Neural progenitor cell (in vitro differentiated cells): ENCODE measurements at regions not wholly inside any gene's neighbourhood (a gene's known extent, or its start where the extent isn't known, plus 50 kb on each side); places are given as distances from the start of the nearest gene placed in this dataset.

ENCODE experiments used
- DNase-seq: peaks from one replicate; pipeline ENCODE4 v3.0.0-alpha.2; 2016; ENCODE audit warnings: low spot score
- H2AFZ ChIP-seq: fragments of 200-600 bp; sonication (generic); replicated peaks from 2 replicates; pipeline ENCODE4 v1.6.1; 2016; ENCODE audit warnings: antibody characterized with exemption
- H3F3A ChIP-seq: fragments of 200-600 bp; sonication (generic); 2 replicates; pipeline ENCODE4 v1.6.1; 2016; ENCODE audit warnings: antibody characterized with exemption, low read depth
- H3K27ac ChIP-seq: fragments of 200-600 bp; sonication (generic); 2 replicates; pipeline ENCODE4 v1.5.1; 2016; ENCODE audit warnings: mild to moderate bottlenecking
- H3K27me3 ChIP-seq: fragments of 200-600 bp; sonication (generic); 2 replicates; pipeline ENCODE4 v1.6.1; 2016; ENCODE audit warnings: mild to moderate bottlenecking, moderate library complexity
- H3K36me3 ChIP-seq: fragments of 200-600 bp; sonication (generic); 2 replicates; pipeline ENCODE4 v1.5.1; 2016
- H3K4me1 ChIP-seq: fragments of 200-600 bp; sonication (generic); 2 replicates; pipeline ENCODE4 v1.6.1; 2016; ENCODE audit warnings: mixed run types
- H3K4me2 ChIP-seq: fragments of 200-600 bp; sonication (generic); 2 replicates; pipeline ENCODE4 v1.6.1; 2016
- H3K4me3 ChIP-seq: fragments of 200-600 bp; sonication (generic); 2 replicates; pipeline ENCODE4 v1.5.1; 2016
- H3K79me2 ChIP-seq: fragments of 200-600 bp; sonication (generic); 2 replicates; pipeline ENCODE4 v1.6.1; 2016; ENCODE audit warnings: low read depth
- H3K9ac ChIP-seq: fragments of 200-600 bp; sonication (generic); 2 replicates; pipeline ENCODE4 v1.6.1; 2016
- H3K9me3 ChIP-seq: fragments of 200-600 bp; sonication (generic); 2 replicates; pipeline ENCODE4 v1.5.1; 2016; ENCODE audit warnings: low read depth
- H4K20me1 ChIP-seq: fragments of 200-600 bp; sonication (generic); 2 replicates; pipeline ENCODE4 v1.6.1; 2016; ENCODE audit warnings: low read depth
- H3K27ac Mint-ChIP-seq: 3 replicates; pipeline ENCODE4 v1.8.0; 2021; ENCODE audit warnings: mixed read lengths
- H3K27me3 Mint-ChIP-seq: 2 replicates; pipeline ENCODE4 v1.8.0; 2022; ENCODE audit warnings: low read depth, mild to moderate bottlenecking, inconsistent platforms, moderate library complexity, mixed read lengths; ENCODE audit not compliant: insufficient read depth
- H3K36me3 Mint-ChIP-seq: 3 replicates; pipeline ENCODE4 v1.8.0; 2021; ENCODE audit warnings: mixed read lengths
- H3K4me1 Mint-ChIP-seq: 3 replicates; pipeline ENCODE4 v1.8.0; 2021; ENCODE audit warnings: mixed read lengths
- H3K4me3 Mint-ChIP-seq: 3 replicates; pipeline ENCODE4 v1.8.0; 2021; ENCODE audit warnings: mild to moderate bottlenecking, moderate library complexity, mixed read lengths
- H3K9me3 Mint-ChIP-seq: 3 replicates; pipeline ENCODE4 v1.8.0; 2020; ENCODE audit warnings: mixed read lengths
- CTCF ChIP-seq: fragments of 200-600 bp; sonication (generic); IDR thresholded peaks from 2 replicates; pipeline ENCODE4 v1.5.1; 2017; ENCODE audit warnings: antibody characterized with exemption, mild to moderate bottlenecking
- EZH2 ChIP-seq: fragments of 200-600 bp; sonication (generic); IDR thresholded peaks from 2 replicates; pipeline ENCODE4 v1.6.1; 2017; ENCODE audit warnings: antibody characterized with exemption, mild to moderate bottlenecking, moderate library complexity
- EZH2phosphoT487 ChIP-seq: fragments of 200-600 bp; sonication (generic); IDR thresholded peaks from 2 replicates; pipeline ENCODE4 v1.6.1; 2017; ENCODE audit warnings: antibody characterized with exemption

GRCh38 chr5:152956943-152957613 is 533.4 kb upstream of the GRIA1 start:
- H3K27ac Mint-ChIP-seq, result no peak overlapping the region
- Histone ChIP-seq H3K27me3 (no peaks in the 10 kb centered on the region), H3K9me3 (no peaks in the 10 kb centered on the region), H3K79me2 (no peaks in the 10 kb centered on the region), H3K9ac (no peak overlapping the region), H3K27ac (no peak overlapping the region), H3K4me3 (no peak overlapping the region), H3F3A (no peaks in the 10 kb centered on the region), H3K4me2 (no peak overlapping the region), H2AFZ (no peak overlapping the region), H4K20me1 (no peaks in the 10 kb centered on the region), H3K4me1 (no peaks in the 10 kb centered on the region), H3K36me3 (no peaks in the 10 kb centered on the region)
- no peak overlapping the region for H3K4me3 Mint-ChIP-seq
- no peaks in the 10 kb centered on the region for H3K27me3 Mint-ChIP-seq
- H3K9me3 Mint-ChIP-seq, result no peaks in the 10 kb centered on the region
- no peaks in the 10 kb centered on the region for H3K36me3 Mint-ChIP-seq
- no peak for DNase-seq
- no peak for TF ChIP-seq EZH2phosphoT487
- TF ChIP-seq EZH2, result no peak
- TF ChIP-seq CTCF, result no peak
- peaks cover 9% of the 10 kb centered on the region for H3K4me1 Mint-ChIP-seq

- H3K79me2 ChIP-seq, result no peaks in the 10 kb centered on the region
- H3K27me3 ChIP-seq, result no peaks in the 10 kb centered on the region
- no peak overlapping the region for H3K27ac ChIP-seq
- H3K4me3 Mint-ChIP-seq, result no peak overlapping the region
- H3K4me1 ChIP-seq, result no peaks in the 10 kb centered on the region
- no peak overlapping the region for H3K4me2 ChIP-seq
- no peaks in the 10 kb centered on the region for H3K27me3 Mint-ChIP-seq
- no peak for DNase-seq
- H4K20me1 ChIP-seq, result no peaks in the 10 kb centered on the region
- H3K9ac ChIP-seq, result no peak overlapping the region
- peaks cover 16% of the 10 kb centered on the region for H3K9me3 Mint-ChIP-seq
- peaks cover 2% of the 10 kb centered on the region for H3K36me3 Mint-ChIP-seq
- peaks cover 6% of the 10 kb centered on the region for H3K9me3 ChIP-seq
- TF ChIP-seq EZH2 (no peak), CTCF (no peak), EZH2phosphoT487 (no peak)
- H3K36me3 ChIP-seq, result peaks cover 2% of the 10 kb centered on the region
- peaks cover 3% of the 10 kb centered on the region for H3K4me1 Mint-ChIP-seq
- H2AFZ ChIP-seq, result no peak overlapping the region
- H3K27ac Mint-ChIP-seq, result no peak overlapping the region
- H3K4me3 ChIP-seq, result no peak overlapping the region
- H3F3A ChIP-seq, result no peaks in the 10 kb centered on the region
Observed at GRCh38 chr5:152978141-152978835, 512.2 kb upstream of the GRIA1 start.

GRCh38 chr5:152987131-152987530 is 503.3 kb upstream of the GRIA1 start:
- Histone ChIP-seq H3K27ac (no peak overlapping the region), H3K9ac (no peak overlapping the region), H3K36me3 (no peaks in the 10 kb centered on the region), H3K4me2 (no peak overlapping the region), H3K4me1 (no peaks in the 10 kb centered on the region), H3K79me2 (no peaks in the 10 kb centered on the region), H3F3A (no peaks in the 10 kb centered on the region), H2AFZ (no peak overlapping the region), H4K20me1 (no peaks in the 10 kb centered on the region), H3K27me3 (no peaks in the 10 kb centered on the region), H3K4me3 (no peak overlapping the region), H3K9me3 (no peaks in the 10 kb centered on the region)
- no peaks in the 10 kb centered on the region for H3K36me3 Mint-ChIP-seq
- H3K27ac Mint-ChIP-seq, result no peak overlapping the region
- H3K27me3 Mint-ChIP-seq, result no peaks in the 10 kb centered on the region
- H3K4me1 Mint-ChIP-seq, result peaks cover 3% of the 10 kb centered on the region
- TF ChIP-seq EZH2phosphoT487, result no peak
- TF ChIP-seq CTCF, result no peak
- no peak for TF ChIP-seq EZH2
- no peak for DNase-seq
- peaks cover 4% of the 10 kb centered on the region for H3K9me3 Mint-ChIP-seq
- H3K4me3 Mint-ChIP-seq, result no peak overlapping the region
